GM19324 (cell line): ENCODE measurements at regions not wholly inside any gene's neighbourhood (a gene's known extent, or its start where the extent isn't known, plus 50 kb on each side); places are given as distances from the start of the nearest gene placed in this dataset.

ENCODE experiments used
- ATAC-seq: cut with Tn5 transposase; IDR thresholded peaks from one replicate; pipeline ENCODE4 v1.9.1; 2021; ENCODE audit warnings: mild to moderate bottlenecking, moderate library complexity; ENCODE audit not compliant: unreplicated experiment, low FRiP score

GRCh38 chr7:47669178-47669891 is 87.4 kb upstream of the TNS3 start:
- peak; percentile 79 for ATAC-seq

GRCh38 chr7:47666164-47666862 is 84.4 kb upstream of the TNS3 start:
- ATAC-seq, result no peak

- no peak for ATAC-seq
These were observed 82.8 kb upstream of the TNS3 start for GRCh38 chr7:47664650-47665195.

GRCh38 chr7:47663851-47664250 is 81.9 kb upstream of the TNS3 start:
- ATAC-seq, result no peak

- no peak for ATAC-seq
These were observed 81.3 kb upstream of the TNS3 start for GRCh38 chr7:47663213-47663612.

- no peak for ATAC-seq
These were observed 79.3 kb upstream of the TNS3 start for GRCh38 chr7:47661051-47661714.

- no peak for ATAC-seq
These were observed 78.0 kb upstream of the TNS3 start for GRCh38 chr7:47659664-47660462.

GRCh38 chr7:47658886-47659635 is 77.2 kb upstream of the TNS3 start:
- no peak for ATAC-seq

- ATAC-seq, result no peak
These were observed 75.2 kb upstream of the TNS3 start for GRCh38 chr7:47657126-47657525.

GRCh38 chr7:47654672-47655298 is 72.9 kb upstream of the TNS3 start:
- ATAC-seq, result no peak

GRCh38 chr7:47653550-47654411 is 71.9 kb upstream of the TNS3 start:
- ATAC-seq, result no peak

GRCh38 chr7:47652591-47652990 is 70.7 kb upstream of the TNS3 start:
- no peak for ATAC-seq

- ATAC-seq, result no peak
These were observed 69.7 kb upstream of the TNS3 start for GRCh38 chr7:47651355-47652317.

GRCh38 chr7:47649919-47650318 is 68.0 kb upstream of the TNS3 start:
- ATAC-seq, result no peak

- ATAC-seq, result no peak
These were observed 66.5 kb upstream of the TNS3 start for GRCh38 chr7:47648275-47648925.

- ATAC-seq, result no peak
These were observed 66.0 kb upstream of the TNS3 start for GRCh38 chr7:47647918-47648250.
